ENCODE measurements at regions not wholly inside any gene's neighbourhood (a gene's known extent, or its start where the extent isn't known, plus 50 kb on each side); places are given as distances from the start of the nearest gene placed in this dataset.

GRCh38 chr6:12533586-12533985, 183.0 kb upstream of the PHACTR1 start:
- Mint-ChIP-seq H3K4me3 (no peak overlapping the region), H3K27me3 (ENCODE audit: low read depth) (no peaks in the 10 kb centered on the region; the same call in none of the 2 replicates), H3K4me1 (peaks cover 5 to 13% of the 10 kb centered on the region in 2 experiments), H3K9me3 (no peaks in the 10 kb centered on the region), H3K27ac (no peak overlapping the region), H3K36me3 (ENCODE audit: insufficient read depth in 1 of 3, low read depth in 3 of 3) (no peaks in the 10 kb centered on the region)
- Histone ChIP-seq H2BK20ac (ENCODE audit: low read depth, low read length, poor library complexity, severe bottlenecking) (no peak overlapping the region), H3K23ac (ENCODE audit: insufficient read length, low read depth, low read length) (no peak overlapping the region), H3K9me3 (ENCODE audit: control insufficient read depth, low read depth, low read length) (no peaks in the 10 kb centered on the region), H2BK15ac (ENCODE audit: low read depth, low read length) (no peak overlapping the region), H3K14ac (ENCODE audit: insufficient read depth, low read length) (no peak overlapping the region), H3K4me1 (ENCODE audit: insufficient read depth, low read length) (no peaks in the 10 kb centered on the region), H3K23me2 (ENCODE audit: insufficient read length, low read depth, low read length, poor library complexity, severe bottlenecking) (no peaks in the 10 kb centered on the region), H2AK5ac (ENCODE audit: insufficient read length, low read length) (no peak overlapping the region), H4K8ac (replicated peaks; ENCODE audit: insufficient read length, low read depth, low read length) (no peak overlapping the region), H3T11ph (ENCODE audit: low read length) (no peak overlapping the region), H3K79me1 (ENCODE audit: insufficient read depth, low read depth, low read length, poor library complexity, severe bottlenecking) (no peaks in the 10 kb centered on the region), H3K4ac (ENCODE audit: low read depth, low read length) (no peak overlapping the region), H4K91ac (ENCODE audit: insufficient read length, low read depth, low read length) (no peak overlapping the region), H3K79me2 (ENCODE audit: insufficient read depth, low read length) (no peaks in the 10 kb centered on the region), H2BK5ac (ENCODE audit: insufficient read length, low read length) (no peak overlapping the region), H3K18ac (ENCODE audit: insufficient read length, low read depth, low read length) (no peak overlapping the region), H3K9ac (ENCODE audit: extremely low read depth, insufficient read length, low read length) (no peak overlapping the region), H3K27me3 (ENCODE audit: insufficient read depth, low read length) (no peaks in the 10 kb centered on the region), H4K5ac (ENCODE audit: insufficient read length, low read depth, low read length) (no peak overlapping the region), H3K56ac (ENCODE audit: insufficient read length, low read depth, low read length) (no peak overlapping the region), H3K27ac (ENCODE audit: insufficient read length, low read depth, low read length) (no peak overlapping the region), H3K4me2 (ENCODE audit: insufficient read depth, insufficient read length, low read length) (no peak overlapping the region), H2BK120ac (ENCODE audit: low read depth, low read length, poor library complexity, severe bottlenecking) (no peak overlapping the region), H4K20me1 (ENCODE audit: control insufficient read depth, insufficient read depth, insufficient read length) (no peaks in the 10 kb centered on the region), H2BK12ac (ENCODE audit: insufficient read length, low read depth, low read length) (no peak overlapping the region), H2AFZ (ENCODE audit: low read length) (no peak overlapping the region)
- TF ChIP-seq, protein P1, sequence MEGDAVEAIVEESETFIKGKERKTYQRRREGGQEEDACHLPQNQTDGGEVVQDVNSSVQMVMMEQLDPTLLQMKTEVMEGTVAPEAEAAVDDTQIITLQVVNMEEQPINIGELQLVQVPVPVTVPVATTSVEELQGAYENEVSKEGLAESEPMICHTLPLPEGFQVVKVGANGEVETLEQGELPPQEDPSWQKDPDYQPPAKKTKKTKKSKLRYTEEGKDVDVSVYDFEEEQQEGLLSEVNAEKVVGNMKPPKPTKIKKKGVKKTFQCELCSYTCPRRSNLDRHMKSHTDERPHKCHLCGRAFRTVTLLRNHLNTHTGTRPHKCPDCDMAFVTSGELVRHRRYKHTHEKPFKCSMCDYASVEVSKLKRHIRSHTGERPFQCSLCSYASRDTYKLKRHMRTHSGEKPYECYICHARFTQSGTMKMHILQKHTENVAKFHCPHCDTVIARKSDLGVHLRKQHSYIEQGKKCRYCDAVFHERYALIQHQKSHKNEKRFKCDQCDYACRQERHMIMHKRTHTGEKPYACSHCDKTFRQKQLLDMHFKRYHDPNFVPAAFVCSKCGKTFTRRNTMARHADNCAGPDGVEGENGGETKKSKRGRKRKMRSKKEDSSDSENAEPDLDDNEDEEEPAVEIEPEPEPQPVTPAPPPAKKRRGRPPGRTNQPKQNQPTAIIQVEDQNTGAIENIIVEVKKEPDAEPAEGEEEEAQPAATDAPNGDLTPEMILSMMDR (conservative IDR thresholded peaks at IDR 0.05) = no peak
- no CpG with 5 or more reads among the region's 4 CpGs for WGBS (ENCODE audit: extremely low coverage, insufficient read length, low lambda C conversion rate)
- DNase-seq = no peak

Data from H9 (cell line).